GM12873 (cell line): ENCODE measurements at regions not wholly inside any gene's neighbourhood (a gene's known extent, or its start where the extent isn't known, plus 50 kb on each side); places are given as distances from the start of the nearest gene placed in this dataset.

Experiments used
- CTCF ChIP-seq: IDR thresholded peaks from 2 replicates; pipeline ENCODE4 v1.5.1; 2012; ENCODE audit warnings: low read depth, mild to moderate bottlenecking, moderate library complexity, low read length, control low read depth; ENCODE audit not compliant: insufficient read depth; ENCODE audit errors: missing control alignments

DNA sequence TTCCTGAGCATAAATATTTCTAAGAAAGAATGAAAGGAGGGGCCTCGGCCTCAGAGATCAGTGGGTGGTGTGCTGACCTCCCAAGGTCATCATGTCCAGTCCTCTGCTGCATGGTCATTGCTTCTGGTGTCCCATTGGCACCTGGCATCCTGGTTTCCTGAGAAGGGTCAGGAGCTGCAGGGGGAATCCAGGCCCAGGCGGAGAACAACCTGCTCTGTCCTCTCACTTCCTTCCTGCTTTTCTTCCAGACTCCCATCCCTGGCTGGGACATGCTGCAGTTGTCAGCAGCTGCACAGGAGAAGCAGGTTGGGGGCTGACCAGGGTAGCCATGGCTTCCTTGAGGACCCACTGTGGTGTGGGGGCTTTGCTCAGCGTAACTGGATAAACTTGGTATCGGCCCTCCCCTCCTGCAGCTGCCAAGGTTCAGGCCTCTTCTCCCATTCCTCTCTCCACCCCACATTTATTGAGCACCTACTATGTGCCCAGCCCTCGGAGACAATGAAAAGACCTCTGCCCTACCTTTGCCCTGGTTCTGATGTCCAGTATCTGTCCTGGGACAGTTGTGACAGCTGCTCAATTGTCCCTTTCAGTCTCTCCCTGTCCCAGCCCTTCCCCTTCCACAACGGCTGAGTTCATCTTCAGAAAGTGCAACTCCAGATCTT lies 155.2 kb downstream of the CEBPB start:
- TF ChIP-seq CTCF, result no peak

DNA sequence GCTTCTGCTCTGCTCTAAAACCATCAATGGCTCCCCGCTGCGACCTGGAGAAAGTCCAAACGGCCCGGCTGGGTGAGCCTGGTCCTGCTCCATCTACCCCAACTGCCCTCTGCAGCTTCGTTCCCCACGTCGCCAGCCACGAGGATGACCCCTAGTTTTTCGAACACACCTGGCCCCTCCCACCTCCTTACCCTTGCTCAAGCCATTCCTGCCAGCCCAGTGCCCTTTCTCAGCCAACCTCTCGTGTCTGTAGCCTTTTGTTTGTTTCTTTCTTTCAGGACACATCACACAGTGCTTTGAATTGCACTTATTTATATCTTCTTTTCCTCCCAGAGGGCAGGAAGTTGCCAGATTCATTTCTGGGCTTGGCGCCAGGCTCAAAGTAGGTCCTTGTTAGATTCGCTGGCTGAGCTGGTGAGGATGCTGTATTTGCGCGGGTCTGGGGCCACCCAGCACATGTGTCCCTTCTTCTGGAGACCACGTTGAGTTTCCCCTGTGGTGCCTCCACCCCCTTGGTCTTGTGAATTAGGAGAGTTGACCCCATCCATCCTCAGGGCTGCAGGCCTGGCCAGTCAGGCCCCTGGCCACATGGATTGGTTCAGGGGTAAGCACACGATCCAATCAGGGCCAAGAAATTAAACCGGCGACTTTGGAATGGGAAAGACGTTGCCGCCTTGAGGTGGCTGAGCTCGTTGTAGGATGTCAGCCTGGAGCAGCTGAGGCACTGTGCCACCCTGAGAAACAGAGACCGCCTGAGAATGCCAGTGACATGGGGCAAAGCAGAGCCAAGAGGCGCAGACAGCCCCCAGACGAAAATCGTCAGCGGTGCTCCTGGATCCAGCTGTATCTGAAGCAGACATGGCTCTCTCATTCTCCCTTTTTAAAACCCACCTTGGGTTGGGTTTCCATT lies 156.0 kb downstream of the CEBPB start:
- TF ChIP-seq CTCF, result no peak

- TF ChIP-seq CTCF, result no peak
These were observed 156.8 kb downstream of the CEBPB start for GRCh38 chr20:50347284-50348063.

- TF ChIP-seq CTCF, result no peak
These were observed 157.5 kb downstream of the CEBPB start for GRCh38 chr20:50348096-50348495.

DNA sequence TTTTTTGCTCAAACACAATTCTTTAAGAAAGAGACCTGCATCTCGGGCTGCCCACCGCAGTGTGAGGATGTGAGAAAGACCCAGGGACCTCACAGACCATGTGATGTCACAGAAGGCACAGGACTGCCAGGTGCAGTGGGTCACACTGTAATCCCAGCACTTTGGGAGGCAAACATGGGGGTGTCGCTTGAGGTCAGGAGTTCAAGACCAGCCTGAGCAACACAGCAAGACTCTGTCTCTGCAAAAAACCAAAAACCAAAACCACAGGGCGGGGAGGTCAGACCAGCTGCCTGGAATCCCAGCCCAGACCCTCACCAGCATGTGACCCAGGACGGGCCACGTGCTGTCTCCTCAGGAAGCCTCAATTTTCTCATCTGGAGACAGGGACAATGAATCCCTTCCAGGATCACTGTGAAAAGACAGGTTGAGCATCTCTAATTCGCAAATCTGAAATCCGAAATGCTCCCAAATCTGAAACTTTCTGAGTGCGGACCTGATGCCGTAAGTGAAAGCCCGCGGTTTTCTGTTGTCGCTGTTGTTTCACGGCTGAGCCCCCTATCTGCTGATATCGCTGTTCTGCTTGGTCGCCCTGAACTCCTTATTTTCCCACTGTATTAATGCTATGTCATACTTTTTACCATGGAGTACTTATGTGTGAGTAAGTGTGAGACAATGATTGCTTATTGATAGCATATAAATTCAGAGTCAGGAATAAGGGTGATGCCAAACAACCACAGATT lies 159.5 kb upstream of the PTPN1 start:
- no peak for TF ChIP-seq CTCF

DNA sequence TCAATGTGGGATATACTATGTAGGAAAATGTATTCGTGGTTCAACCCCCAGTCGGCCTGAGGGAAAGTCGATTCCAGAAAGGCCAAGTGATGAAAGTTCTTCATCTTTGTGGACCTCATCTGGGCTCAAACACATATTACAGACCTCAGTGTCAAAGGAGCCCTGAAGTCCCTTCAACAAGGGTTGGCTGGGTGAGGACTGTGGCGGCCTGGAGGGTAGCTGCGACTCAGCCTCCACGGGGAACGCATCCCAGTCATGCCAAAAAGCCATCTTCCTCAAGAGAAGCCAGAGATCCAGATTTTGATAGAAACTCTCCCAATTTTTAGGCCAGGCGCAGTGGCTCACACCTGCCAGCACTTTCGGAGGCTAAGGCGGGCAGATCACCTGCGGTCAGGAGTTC lies 158.6 kb upstream of the PTPN1 start:
- TF ChIP-seq CTCF, result no peak
